ENCODE measurements at regions not wholly inside any gene's neighbourhood (a gene's known extent, or its start where the extent isn't known, plus 50 kb on each side); places are given as distances from the start of the nearest gene placed in this dataset.

DNA sequence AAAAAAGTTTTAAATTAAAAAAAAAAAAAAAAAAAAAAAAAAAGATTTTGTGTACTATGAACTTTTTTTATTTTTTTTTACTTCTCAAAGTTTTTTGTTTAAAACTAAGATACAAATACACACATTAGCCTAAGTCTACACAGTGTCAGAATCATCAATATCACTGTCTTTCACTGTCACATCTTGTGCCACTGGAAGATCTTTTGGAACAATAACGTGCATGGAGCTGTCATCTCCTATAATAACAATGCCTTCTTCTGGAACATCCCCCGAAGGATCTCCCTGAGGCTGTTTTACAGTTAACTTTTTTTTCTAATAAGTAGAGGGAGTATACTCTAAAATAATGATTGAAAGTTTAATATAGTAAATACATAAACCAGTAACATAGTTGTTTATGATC lies 295.7 kb downstream of the KCNJ2 start:
- in situ Hi-C loops (cut with HindIII; ENCODE audit: low pct_unique_long_range_greater_than_20kb, low sequenced_read_pairs) (no loop called here), intact Hi-C loops (cut with micrococcal nuclease; ENCODE audit: unreplicated experiment) (no loop called here)
- no peaks in the 10 kb centered on the region for H3K9me3 ChIP-seq (ENCODE audit: control insufficient read depth, insufficient read depth, low read depth, low read length)
- DNase-seq (ENCODE audit: low read depth, low spot score) (no peak), ATAC-seq (no peak)
- TF ChIP-seq POLR2AphosphoS5 (IDR thresholded peaks at IDR 0.05; ENCODE audit: low read depth, low read length) (no peak), SIN3A (IDR thresholded peaks at IDR 0.05; ENCODE audit: borderline replicate concordance, insufficient read depth, low read depth, low read length) (no peak), TCF7L2 (IDR thresholded peaks at IDR 0.05; ENCODE audit: low read depth, low read length) (no peak)
- TF ChIP-seq, protein P1, sequence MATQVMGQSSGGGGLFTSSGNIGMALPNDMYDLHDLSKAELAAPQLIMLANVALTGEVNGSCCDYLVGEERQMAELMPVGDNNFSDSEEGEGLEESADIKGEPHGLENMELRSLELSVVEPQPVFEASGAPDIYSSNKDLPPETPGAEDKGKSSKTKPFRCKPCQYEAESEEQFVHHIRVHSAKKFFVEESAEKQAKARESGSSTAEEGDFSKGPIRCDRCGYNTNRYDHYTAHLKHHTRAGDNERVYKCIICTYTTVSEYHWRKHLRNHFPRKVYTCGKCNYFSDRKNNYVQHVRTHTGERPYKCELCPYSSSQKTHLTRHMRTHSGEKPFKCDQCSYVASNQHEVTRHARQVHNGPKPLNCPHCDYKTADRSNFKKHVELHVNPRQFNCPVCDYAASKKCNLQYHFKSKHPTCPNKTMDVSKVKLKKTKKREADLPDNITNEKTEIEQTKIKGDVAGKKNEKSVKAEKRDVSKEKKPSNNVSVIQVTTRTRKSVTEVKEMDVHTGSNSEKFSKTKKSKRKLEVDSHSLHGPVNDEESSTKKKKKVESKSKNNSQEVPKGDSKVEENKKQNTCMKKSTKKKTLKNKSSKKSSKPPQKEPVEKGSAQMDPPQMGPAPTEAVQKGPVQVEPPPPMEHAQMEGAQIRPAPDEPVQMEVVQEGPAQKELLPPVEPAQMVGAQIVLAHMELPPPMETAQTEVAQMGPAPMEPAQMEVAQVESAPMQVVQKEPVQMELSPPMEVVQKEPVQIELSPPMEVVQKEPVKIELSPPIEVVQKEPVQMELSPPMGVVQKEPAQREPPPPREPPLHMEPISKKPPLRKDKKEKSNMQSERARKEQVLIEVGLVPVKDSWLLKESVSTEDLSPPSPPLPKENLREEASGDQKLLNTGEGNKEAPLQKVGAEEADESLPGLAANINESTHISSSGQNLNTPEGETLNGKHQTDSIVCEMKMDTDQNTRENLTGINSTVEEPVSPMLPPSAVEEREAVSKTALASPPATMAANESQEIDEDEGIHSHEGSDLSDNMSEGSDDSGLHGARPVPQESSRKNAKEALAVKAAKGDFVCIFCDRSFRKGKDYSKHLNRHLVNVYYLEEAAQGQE (IDR thresholded peaks at IDR 0.05; ENCODE audit: insufficient read depth in 1 of 2, low read depth in 2 of 2, low read length in 1 of 2), result no peak
- TF ChIP-seq, protein P2, sequence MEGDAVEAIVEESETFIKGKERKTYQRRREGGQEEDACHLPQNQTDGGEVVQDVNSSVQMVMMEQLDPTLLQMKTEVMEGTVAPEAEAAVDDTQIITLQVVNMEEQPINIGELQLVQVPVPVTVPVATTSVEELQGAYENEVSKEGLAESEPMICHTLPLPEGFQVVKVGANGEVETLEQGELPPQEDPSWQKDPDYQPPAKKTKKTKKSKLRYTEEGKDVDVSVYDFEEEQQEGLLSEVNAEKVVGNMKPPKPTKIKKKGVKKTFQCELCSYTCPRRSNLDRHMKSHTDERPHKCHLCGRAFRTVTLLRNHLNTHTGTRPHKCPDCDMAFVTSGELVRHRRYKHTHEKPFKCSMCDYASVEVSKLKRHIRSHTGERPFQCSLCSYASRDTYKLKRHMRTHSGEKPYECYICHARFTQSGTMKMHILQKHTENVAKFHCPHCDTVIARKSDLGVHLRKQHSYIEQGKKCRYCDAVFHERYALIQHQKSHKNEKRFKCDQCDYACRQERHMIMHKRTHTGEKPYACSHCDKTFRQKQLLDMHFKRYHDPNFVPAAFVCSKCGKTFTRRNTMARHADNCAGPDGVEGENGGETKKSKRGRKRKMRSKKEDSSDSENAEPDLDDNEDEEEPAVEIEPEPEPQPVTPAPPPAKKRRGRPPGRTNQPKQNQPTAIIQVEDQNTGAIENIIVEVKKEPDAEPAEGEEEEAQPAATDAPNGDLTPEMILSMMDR (IDR thresholded peaks at IDR 0.05), result no peak
- POLR2A ChIA-PET, result no interaction called here
- no peak overlapping the region for H3K27ac ChIP-seq (ENCODE audit: low read length)
- CTCF ChIA-PET, result no interaction called here
- H3K36me3 ChIP-seq (ENCODE audit: control insufficient read depth, insufficient read depth, low read length), result no peaks in the 10 kb centered on the region
- H3K4me1 ChIP-seq (ENCODE audit: control insufficient read depth, insufficient read depth, low read length), result no peaks in the 10 kb centered on the region
- no peaks in the 10 kb centered on the region for H3K27me3 ChIP-seq (ENCODE audit: control insufficient read depth, insufficient read depth, low read length)
- H3K4me3 ChIP-seq (ENCODE audit: low read depth in 2 of 2, low read length in 2 of 2), result no peak overlapping the region
- BruUV-seq (replicated peaks), result no TSS peak

DNA sequence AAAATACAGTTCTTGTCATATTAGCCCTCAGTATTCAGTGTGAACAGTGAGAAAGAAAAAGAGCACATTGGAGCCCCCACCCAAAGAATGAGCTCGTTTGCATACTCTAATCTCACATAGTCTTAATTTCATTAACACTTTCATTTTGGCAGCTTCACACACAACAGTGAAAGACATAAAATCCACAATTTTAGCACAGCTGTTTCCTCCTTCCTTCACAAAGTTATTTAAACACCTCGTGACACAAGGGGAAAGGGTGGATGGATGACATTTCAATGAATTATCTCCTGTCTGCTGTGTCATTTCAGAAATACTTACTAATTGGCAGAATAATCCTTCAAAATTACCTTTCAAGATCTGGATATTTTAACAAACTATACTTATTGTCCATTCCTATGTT lies 299.3 kb downstream of the KCNJ2 start:
- H3K36me3 ChIP-seq (ENCODE audit: control insufficient read depth, insufficient read depth, low read length), result no peaks in the 10 kb centered on the region
- CTCF ChIA-PET, result no interaction called here
- no TSS peak for BruUV-seq (replicated peaks)

More for the DNA sequence above, 299.3 kb downstream of the KCNJ2 start:
- no peaks in the 10 kb centered on the region for H3K27me3 ChIP-seq (ENCODE audit: control insufficient read depth, insufficient read depth, low read length)
- DNase-seq (ENCODE audit: low read depth, low spot score) (no peak), ATAC-seq (no peak)
- no peaks in the 10 kb centered on the region for H3K9me3 ChIP-seq (ENCODE audit: control insufficient read depth, insufficient read depth, low read depth, low read length)
- TF ChIP-seq POLR2AphosphoS5 (IDR thresholded peaks at IDR 0.05; ENCODE audit: low read depth, low read length) (no peak), SIN3A (IDR thresholded peaks at IDR 0.05; ENCODE audit: borderline replicate concordance, insufficient read depth, low read depth, low read length) (no peak), TCF7L2 (IDR thresholded peaks at IDR 0.05; ENCODE audit: low read depth, low read length) (no peak)
- TF ChIP-seq, protein P1 (IDR thresholded peaks at IDR 0.05; ENCODE audit: insufficient read depth in 1 of 2, low read depth in 2 of 2, low read length in 1 of 2), result no peak
- TF ChIP-seq, protein P2 (IDR thresholded peaks at IDR 0.05), result no peak
- intact Hi-C loops (cut with micrococcal nuclease; ENCODE audit: unreplicated experiment), result no loop called here
- in situ Hi-C loops (cut with HindIII; ENCODE audit: low pct_unique_long_range_greater_than_20kb, low sequenced_read_pairs), result no loop called here
- H3K27ac ChIP-seq (ENCODE audit: low read length), result no peak overlapping the region
- POLR2A ChIA-PET, result no interaction called here
- H3K4me3 ChIP-seq (ENCODE audit: low read depth in 2 of 2, low read length in 2 of 2), result no peak overlapping the region
- no peaks in the 10 kb centered on the region for H3K4me1 ChIP-seq (ENCODE audit: control insufficient read depth, insufficient read depth, low read length)

Data from Panc1 (cell line).